Prostate gland (tissue), 2 donors: ENCODE measurements at regions not wholly inside any gene's neighbourhood (a gene's known extent, or its start where the extent isn't known, plus 50 kb on each side); places are given as distances from the start of the nearest gene placed in this dataset.

ENCODE experiments used
- POLR2A ChIP-seq: fragments of 450-650 bp; IDR thresholded peaks from one replicate; pipeline ENCODE4 v1.6.1; 2016; ENCODE audit warnings: antibody characterized with exemption, mild to moderate bottlenecking
- TF ChIP-seq, protein P1 (sequence below), 4 experiments: fragments of 200-600 bp in 2 of 4; fragments of 450-650 bp in 2 of 4; sonication (generic) in 2 of 4; IDR thresholded peaks; 1 replicate in 3 of 4; 2 replicates in 1 of 4; pipeline ENCODE4 v1.5.1; 2016 to 2019; ENCODE audit warnings: antibody characterized with exemption in 4 of 4, mild to moderate bottlenecking in 2 of 4, moderate library complexity in 2 of 4

DNA sequence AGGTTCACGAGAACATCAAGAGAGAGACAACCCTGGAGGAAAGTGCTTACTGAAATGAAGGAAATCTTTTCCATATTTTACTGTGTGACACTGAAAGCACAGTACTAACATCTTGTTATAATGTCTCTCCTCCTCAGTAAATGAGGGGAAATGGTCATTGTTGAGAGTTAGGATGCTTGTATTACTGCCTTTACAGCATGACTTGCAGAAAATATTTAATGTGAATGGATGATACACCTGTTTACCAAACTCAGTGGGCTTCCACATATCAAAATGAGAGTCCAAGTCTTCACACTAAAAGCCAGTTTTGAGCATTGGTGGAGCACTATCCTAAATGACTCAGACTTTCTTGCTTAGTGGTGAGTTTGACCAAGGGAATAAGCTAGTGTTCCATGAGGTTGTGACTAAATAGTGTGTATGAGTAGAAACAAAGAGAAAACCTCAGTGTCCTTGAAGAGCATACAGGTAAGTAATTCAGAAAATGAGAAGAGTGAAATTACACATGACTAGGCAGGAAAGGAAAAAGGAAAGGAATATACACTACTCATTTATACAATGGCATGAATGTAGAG lies 930.7 kb upstream of the CELF4 start:
- TF ChIP-seq, protein P1, sequence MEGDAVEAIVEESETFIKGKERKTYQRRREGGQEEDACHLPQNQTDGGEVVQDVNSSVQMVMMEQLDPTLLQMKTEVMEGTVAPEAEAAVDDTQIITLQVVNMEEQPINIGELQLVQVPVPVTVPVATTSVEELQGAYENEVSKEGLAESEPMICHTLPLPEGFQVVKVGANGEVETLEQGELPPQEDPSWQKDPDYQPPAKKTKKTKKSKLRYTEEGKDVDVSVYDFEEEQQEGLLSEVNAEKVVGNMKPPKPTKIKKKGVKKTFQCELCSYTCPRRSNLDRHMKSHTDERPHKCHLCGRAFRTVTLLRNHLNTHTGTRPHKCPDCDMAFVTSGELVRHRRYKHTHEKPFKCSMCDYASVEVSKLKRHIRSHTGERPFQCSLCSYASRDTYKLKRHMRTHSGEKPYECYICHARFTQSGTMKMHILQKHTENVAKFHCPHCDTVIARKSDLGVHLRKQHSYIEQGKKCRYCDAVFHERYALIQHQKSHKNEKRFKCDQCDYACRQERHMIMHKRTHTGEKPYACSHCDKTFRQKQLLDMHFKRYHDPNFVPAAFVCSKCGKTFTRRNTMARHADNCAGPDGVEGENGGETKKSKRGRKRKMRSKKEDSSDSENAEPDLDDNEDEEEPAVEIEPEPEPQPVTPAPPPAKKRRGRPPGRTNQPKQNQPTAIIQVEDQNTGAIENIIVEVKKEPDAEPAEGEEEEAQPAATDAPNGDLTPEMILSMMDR (IDR thresholded peaks at IDR 0.05): no peak
- TF ChIP-seq POLR2A: no peak
